ENCODE measurements at regions not wholly inside any gene's neighbourhood (a gene's known extent, or its start where the extent isn't known, plus 50 kb on each side); places are given as distances from the start of the nearest gene placed in this dataset.

GRCh38 chr15:46151786-46152185, 517.0 kb downstream of the SQOR start:
- TF ChIP-seq TAF1 (conservative IDR thresholded peaks at IDR 0.05): no peak
- TF ChIP-seq HNF4G (IDR thresholded peaks at IDR 0.05): no peak
- no peak for TF ChIP-seq FOXA1 (IDR thresholded peaks at IDR 0.05)
- TF ChIP-seq CTCF (IDR thresholded peaks at IDR 0.05; ENCODE audit: low read depth, low read length, missing input control): no peak
- TF ChIP-seq ZBTB33 (IDR thresholded peaks at IDR 0.05): no peak
- TF ChIP-seq GABPA (IDR thresholded peaks at IDR 0.05 in 1 of 2, conservative IDR thresholded peaks at IDR 0.05 in 1 of 2): no peak
- no peak for TF ChIP-seq YY1 (IDR thresholded peaks at IDR 0.05)
- no peak for TF ChIP-seq RAD21 (IDR thresholded peaks at IDR 0.05)
- TF ChIP-seq SP1 (IDR thresholded peaks at IDR 0.05): no peak
- no peak for TF ChIP-seq MAX (IDR thresholded peaks at IDR 0.05)
- TF ChIP-seq NR2F2 (IDR thresholded peaks at IDR 0.05): no peak
- no peak for TF ChIP-seq HNF4A (conservative IDR thresholded peaks at IDR 0.05)
- no peak for TF ChIP-seq JUND (IDR thresholded peaks at IDR 0.05)
- no peak for TF ChIP-seq FOXA2 (IDR thresholded peaks at IDR 0.05)
- no peak for TF ChIP-seq EGR1 (IDR thresholded peaks at IDR 0.05; ENCODE audit: low read depth in 2 of 2)
- TF ChIP-seq, protein P1, sequence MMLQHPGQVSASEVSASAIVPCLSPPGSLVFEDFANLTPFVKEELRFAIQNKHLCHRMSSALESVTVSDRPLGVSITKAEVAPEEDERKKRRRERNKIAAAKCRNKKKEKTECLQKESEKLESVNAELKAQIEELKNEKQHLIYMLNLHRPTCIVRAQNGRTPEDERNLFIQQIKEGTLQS (IDR thresholded peaks at IDR 0.05): no peak
- TF ChIP-seq, protein P2, sequence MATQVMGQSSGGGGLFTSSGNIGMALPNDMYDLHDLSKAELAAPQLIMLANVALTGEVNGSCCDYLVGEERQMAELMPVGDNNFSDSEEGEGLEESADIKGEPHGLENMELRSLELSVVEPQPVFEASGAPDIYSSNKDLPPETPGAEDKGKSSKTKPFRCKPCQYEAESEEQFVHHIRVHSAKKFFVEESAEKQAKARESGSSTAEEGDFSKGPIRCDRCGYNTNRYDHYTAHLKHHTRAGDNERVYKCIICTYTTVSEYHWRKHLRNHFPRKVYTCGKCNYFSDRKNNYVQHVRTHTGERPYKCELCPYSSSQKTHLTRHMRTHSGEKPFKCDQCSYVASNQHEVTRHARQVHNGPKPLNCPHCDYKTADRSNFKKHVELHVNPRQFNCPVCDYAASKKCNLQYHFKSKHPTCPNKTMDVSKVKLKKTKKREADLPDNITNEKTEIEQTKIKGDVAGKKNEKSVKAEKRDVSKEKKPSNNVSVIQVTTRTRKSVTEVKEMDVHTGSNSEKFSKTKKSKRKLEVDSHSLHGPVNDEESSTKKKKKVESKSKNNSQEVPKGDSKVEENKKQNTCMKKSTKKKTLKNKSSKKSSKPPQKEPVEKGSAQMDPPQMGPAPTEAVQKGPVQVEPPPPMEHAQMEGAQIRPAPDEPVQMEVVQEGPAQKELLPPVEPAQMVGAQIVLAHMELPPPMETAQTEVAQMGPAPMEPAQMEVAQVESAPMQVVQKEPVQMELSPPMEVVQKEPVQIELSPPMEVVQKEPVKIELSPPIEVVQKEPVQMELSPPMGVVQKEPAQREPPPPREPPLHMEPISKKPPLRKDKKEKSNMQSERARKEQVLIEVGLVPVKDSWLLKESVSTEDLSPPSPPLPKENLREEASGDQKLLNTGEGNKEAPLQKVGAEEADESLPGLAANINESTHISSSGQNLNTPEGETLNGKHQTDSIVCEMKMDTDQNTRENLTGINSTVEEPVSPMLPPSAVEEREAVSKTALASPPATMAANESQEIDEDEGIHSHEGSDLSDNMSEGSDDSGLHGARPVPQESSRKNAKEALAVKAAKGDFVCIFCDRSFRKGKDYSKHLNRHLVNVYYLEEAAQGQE (IDR thresholded peaks at IDR 0.05): no peak
- TF ChIP-seq RXRA (IDR thresholded peaks at IDR 0.05): no peak
- WGBS: 92% methylated on average over 1 of the region's 1 CpG
- no peaks in the 10 kb centered on the region for H3K4me1 ChIP-seq (ENCODE audit: control insufficient read depth in 4 of 4, insufficient read depth in 4 of 4, low read length in 3 of 4)
- no peak overlapping the region for H3K27ac ChIP-seq (ENCODE audit: low read depth in 1 of 2, low read length in 2 of 2)
- H3K27me3 ChIP-seq (ENCODE audit: control insufficient read depth in 4 of 4, insufficient read depth in 4 of 4, low read length in 3 of 4): peaks cover 0 to 2% (median 0%) of the 10 kb centered on the region in 4 donors
- H3K4me3 ChIP-seq (ENCODE audit: low read depth in 1 of 3, low read length in 3 of 3): no peak overlapping the region
- H3K9me3 ChIP-seq (ENCODE audit: control insufficient read depth in 4 of 4, low read length in 3 of 4): no peaks in the 10 kb centered on the region
- no peak for DNase-seq (ENCODE audit: low spot score)
- no peaks in the 10 kb centered on the region for H3K36me3 ChIP-seq (ENCODE audit: control insufficient read depth in 4 of 4, insufficient read depth in 3 of 4, low read depth in 1 of 4, low read length in 3 of 4)
- no peak overlapping the region for H3K9ac ChIP-seq (ENCODE audit: low read depth in 1 of 2, low read length in 2 of 2)
